Bone marrow (tissue), 2 donors: ENCODE measurements at regions not wholly inside any gene's neighbourhood (a gene's known extent, or its start where the extent isn't known, plus 50 kb on each side); places are given as distances from the start of the nearest gene placed in this dataset.
A peak's percentile ranks its signal among the peaks of the same experiment; 100 is the strongest.
"Not testable (repeated sequence)": the region's sequence is repeated elsewhere in the genome, so short reads cannot be mapped to it uniquely, and the experiment has no call there.

Experiments
- DNase-seq, 2 donors: peaks; one replicate each; lab custom pipeline; 2025; lab: John Stamatoyannopoulos, UW

DNA sequence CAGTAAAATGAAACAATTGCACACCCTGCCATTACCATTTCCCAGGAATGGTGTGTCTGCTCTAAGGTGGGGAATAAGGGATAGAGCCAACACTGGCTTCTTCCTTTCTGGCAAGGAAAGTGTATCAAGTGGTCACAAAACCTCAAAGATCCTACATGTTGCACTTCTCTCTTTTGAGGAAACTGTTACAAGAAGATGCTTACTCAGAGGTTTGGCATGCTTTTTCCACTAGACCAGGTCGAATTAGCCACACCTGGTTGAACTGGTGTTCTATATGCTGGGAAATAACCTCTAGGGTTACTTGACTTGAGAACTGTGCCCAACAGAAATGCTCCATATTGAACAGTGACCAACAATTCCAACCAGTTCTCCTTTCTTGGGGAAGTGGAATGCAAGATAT, 102.9 kb downstream of the LRRN1 start:
- no peak for DNase-seq

DNA sequence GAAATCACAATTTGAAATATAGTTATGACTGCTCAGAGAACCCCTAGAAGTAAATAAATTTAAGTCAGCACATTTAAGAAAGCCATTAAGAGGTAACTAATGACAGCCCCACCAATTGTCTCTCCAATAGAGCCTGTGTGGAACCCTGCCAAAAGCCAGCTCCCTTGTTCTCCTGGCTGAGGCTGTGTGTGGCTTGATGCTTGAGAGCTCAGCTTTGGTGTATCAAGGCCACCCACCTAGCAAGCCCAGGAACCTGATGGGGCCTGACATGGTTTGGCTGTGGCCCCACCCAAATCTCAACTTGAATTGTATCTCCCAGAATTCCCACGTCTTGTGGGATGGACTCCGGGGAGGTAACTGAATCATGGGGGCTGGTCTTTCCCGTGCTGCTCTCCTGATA, 106.9 kb downstream of the LRRN1 start:
- no peak for DNase-seq

DNA sequence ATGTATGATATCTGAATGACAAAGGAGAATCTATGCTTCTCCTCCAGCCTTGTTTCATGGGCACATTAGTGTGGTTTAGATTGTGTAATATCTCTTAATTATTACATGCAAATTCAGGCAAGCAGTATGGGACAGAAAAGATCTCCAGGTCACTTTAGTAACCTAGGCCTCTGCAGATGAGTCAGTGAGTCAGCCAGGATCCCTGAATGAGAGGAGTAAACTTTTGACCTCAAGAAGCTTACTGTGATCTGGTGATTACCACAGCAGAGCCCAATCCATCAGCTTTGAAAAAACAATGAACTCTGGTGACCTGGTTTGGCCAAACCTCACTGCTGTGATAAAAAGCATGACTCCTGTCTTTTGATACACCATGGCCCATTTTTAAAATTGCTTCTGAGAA, 107.8 kb downstream of the LRRN1 start:
- no peak for DNase-seq

DNA sequence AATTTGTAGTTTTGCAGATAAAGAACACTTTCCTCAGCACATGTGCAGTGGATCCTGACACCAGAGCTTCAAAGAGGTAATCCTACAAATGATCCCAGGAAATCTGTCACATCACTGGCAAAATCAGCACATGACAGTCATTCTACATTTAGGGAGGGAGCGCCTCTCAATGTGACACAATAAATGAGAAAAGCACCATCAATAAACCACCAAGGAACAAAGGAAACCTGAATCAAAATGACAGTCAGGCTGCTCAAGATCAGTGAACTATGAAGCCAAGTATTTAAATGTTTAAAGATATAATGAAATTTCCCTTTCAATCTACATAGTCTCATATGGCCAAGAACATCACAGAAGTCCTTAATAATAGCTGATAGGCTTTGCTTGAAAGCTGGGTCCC, 119.5 kb downstream of the LRRN1 start:
- DNase-seq, result no peak

DNA sequence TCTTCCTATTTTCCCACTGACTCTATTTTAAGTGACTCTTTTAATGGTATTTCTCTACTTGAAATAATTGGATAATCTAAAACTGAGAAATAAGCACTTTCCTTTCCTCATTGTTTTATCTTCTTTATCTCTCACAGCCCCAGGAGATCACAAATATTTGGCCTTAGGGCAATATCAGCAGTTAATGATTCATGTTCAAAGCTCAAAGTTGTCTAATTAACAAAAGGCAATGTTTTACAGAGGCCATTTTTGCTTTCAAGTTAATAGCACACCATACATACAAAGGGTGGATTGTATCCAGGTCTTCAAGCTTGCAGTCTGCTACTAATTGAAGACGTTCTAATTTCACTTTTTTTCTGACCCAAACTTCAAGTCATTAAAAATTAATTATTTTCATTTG, 120.1 kb downstream of the LRRN1 start:
- DNase-seq, result no peak

DNA sequence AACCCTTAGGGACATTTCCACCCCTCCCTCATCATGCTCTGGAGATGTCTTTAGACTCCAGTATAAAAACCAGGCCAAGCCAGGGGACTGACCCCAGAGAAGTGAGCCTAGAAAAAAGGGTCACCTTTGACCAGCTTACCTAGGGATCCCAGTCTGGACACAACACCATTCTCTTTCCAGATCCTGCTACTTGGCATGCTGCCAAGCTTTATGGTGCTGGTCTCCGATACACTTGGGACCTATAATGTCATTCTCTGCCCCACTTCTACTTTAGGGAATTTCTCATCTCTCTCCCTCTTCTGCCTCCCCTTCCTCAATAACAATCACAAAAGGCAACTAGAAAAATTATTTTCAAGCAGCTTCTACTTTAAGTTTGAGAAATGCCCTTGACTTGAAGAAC, 124.4 kb downstream of the LRRN1 start:
- DNase-seq, result no peak

DNA sequence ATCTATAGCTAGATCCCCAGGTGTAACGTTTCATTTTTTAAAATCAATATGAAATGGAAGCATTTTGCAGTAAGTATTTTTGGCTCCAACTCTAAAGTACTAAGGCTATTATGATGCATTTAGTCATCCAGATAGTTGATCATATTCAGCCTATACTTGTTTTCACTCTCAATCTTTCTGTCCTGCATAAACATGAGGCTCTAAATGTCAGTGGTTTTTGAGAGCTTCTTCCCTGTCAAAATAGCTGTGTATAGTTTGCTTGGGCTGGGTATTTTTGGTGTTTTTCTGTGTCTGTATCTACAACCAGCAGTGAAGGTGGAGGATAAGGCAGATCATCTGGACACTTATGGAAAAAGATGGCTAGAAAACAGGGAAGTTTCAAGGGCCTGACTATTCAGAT, 128.0 kb downstream of the LRRN1 start:
- DNase-seq, result no peak

DNA sequence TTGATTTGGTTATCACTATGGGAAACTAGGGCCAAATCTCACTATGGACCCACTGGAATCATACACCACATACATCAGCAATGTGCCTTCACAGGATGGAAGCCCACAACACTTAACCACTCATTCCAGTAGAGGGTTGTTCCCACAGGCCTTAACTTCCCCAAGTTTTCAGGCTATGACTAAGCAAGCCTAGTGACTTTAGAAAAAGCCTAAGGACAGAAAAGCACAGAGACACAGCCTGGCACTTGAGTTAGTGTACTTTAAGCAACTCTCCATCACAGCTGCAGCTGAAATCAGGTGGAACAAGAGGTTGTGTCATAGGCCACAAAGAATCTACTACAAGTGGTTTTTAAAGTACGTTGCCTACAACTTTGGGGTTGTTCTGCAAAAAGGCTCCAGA, 128.7 kb downstream of the LRRN1 start:
- no peak for DNase-seq

DNA sequence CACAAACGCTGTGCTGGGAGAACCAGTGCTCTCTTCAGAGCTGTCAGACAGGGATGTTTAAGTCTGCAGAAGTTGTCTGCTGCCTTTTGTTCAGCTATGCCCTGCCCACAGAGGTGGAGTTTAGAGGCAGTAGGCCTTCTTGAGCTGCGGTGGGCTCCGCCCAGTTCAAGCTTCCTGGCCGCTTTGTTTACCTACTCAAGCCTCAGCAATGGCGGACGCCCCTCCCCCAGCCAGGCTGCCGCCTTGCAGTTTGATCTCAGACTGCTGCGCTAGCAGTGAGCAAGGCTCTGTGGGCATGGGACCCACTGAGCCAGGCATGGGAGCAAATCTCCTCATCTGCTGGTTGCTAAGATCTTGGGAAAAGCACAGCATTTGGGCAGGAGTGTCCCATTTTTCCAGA, 142.1 kb downstream of the LRRN1 start:
- DNase-seq, result not testable (repeated sequence)

DNA sequence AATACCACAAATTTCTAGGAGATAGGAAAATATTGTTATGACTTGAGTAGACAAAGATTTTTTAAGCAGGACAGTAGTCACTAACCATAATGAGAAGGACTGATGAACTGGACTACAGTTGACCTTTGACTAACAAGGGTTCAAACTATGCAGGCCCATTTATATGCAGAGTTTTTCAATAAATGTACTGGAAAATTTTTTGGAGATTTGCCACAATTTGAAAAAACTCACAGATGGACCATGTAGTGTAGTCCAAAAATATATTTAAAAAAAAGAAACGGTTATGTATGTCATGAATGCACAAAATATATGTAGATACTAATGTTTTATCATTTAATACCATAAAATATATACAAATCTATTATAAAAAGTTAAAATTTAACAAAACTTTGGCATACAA, 151.8 kb downstream of the LRRN1 start:
- no peak for DNase-seq

DNA sequence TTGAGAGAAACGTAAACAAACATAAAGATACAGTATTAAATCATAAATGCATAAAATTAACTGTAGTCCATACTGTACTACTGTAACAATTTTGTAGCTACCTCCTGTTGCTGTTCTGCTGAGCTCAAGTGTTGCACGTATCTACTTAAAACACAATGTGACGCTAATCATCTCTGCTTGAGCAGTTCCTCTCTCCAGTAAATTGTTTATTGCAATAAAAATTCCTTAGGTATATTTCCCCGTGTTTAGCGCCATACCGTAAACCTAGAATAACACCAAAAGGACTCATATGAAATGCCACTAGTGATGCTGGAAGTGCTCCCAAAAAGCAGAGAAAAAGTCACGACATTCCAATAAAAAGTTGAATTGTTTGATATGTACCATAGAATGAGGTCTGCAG, 152.3 kb downstream of the LRRN1 start:
- no peak for DNase-seq

DNA sequence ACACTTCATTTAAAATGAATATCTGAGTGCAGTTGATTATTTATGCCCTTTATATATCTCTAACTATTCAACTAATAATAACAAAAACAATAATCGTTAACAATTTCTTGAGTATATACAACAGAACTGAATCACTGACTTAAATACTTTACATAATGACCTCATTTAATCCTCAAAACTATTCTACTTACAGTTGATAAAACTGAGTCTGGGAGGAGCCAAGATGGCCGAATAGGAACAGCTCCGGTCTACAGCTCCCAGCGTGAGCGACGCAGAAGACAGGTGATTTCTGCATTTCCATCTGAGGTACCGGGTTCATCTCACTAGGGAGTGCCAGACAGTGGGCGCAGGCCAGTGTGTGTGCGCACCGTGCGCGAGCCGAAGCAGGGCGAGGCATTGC, 163.6 kb downstream of the LRRN1 start:
- not testable (repeated sequence) for DNase-seq

DNA sequence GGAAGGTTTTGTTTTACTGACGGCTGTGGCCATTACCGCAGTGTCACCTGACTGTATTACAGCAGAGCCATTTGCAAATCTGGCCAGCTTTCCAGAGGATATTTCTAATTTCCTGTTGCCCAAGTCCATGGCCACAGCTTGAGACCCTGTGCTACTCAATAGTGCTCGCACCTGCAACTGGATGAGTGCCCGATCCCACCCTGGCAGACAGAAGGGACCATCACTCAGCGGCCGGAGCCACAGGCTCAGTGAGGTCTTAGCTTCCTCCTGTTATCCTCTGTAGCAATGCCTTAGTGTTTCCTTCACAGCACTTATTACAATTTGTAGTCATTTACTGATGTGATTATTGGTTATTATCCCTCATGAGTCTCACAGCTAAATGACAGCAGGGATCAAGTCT, 184.8 kb downstream of the LRRN1 start:
- no peak for DNase-seq

DNA sequence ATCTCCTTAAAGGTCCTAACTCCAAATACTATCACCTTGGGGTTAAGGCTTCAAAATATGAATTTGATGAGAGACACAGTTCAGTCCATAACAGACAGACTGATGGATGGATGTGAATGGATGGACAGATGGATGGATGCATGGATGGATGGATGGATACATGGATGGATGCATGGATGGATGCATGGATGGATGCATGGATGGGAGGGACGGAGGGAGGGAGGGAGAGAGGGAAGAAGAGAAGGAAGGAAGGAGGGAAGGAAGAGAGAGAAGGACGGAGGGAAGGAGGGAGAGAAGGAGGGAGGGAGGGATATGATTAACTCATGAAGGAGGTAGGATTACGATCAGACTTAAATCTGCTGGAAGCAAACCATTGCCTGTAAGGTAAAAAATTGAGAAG, 192.4 kb downstream of the LRRN1 start:
- DNase-seq, result no peak

DNA sequence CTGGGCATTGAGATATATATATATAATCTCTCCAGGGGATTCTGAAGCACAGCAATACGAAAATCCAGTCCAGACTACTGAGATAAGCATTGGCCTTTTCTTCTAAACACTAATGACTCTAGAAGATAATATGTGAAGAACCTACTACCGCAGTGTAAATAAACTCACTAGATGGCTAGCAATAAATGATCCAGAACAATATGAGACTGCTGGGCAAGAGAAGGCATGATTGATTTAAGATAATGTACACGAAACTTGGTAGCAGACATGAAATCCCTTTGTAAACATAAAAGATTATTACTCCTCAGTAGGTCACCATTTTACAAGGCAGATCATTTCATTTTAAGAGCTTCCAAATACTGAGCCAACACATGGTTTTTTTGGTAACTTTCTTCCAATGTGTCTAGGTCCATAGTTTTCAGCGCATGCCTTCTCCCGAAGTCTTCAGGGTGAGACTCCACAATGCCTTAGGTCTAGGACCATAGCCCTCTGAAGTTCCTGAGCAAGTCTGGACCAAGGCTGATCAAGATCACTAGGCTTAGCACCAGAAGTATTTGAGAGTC, 193.2 kb downstream of the LRRN1 start:
- DNase-seq, result no peak

DNA sequence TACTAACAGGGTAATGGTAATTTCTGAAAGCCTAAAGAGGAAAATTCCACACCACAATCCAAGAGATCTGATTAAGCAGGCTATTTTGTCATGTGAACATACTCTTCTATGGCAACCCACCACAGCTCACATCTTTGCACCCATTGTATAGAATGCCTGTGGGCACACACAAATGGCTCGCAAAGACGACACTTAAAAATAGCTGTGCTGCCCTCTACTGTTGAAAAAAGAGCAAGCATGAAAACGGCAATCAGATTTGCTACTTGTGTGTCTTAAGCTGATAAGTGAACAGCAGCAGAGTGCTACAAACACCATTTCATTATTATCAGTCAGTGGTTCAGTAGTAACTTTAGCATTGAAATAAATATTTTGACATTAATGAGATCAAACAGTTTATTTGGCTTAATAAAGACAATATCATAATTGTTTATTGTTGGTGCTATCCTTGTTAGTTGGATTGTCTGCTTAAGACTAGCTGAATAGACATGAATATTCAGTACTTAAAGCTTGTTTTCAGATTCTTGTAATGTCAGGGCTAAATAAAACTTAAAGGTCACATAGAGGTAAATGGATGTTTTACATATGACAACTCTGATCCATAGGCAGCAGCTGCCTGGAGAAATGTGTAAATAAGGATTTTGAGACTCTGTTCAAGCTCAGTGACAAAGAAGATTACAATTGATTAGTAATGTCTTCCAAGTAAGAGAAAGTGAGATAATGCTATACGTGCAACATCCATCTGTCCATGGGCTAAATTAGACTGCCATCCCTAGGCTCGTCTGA, 199.1 kb downstream of the LRRN1 start:
- peak in 1 of 2 donors; percentile 22 for DNase-seq

DNA sequence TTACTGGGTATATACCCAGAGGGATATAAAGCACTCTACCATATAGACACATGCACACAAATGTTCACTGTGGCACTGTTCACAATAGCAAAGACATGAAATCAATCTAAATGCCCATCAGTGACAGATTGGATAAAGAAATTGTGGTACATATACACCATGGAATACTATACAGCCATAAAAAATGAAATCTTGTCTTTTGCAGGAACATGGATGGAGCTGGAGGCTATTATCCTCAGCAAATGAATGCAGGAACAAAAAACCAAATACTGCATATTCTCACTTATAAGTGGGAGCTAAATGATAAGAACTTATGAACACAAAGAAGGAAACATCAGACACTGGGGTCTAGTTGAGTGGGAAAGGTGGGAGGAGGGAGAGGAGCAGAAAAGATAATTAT, 200.1 kb downstream of the LRRN1 start:
- DNase-seq, result not testable (repeated sequence)

DNA sequence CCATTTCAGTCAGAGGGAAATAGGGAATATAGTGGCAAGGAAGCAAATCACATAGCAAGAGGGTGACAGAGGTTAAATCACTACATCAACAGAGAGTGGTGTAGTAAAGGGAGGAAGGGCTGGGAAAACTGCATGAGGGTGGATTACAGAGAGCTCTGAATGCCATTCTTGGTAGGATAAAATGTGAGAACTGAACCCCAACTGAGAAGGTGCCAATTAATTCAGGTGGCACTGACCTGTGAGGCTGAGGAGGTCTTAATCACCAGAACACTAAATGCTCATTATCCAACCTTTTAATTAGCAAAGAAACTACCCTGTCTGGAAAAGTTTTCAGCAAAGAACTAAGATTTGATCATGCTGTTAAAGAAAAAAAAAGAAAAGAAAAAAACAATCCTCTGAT, 202.7 kb downstream of the LRRN1 start:
- no peak for DNase-seq

DNA sequence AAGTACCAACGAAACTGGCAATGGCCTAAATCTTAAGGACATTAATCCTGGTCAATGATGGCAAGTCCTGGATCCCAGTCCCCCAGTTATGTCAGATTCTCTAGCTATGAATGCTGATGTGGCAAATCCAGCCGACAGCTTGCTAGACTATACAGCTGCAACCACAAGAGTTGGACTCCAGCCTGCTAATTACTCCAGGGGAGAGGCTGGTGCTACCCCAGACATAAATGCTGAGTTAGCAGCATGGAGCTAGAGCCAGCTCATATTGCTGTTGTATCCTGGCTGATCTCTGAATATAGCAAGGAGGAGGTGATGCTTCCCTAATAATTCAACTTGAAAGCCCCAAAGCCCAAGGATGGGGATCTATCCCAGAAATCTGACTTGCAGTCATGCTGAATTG, 207.1 kb downstream of the LRRN1 start:
- no peak for DNase-seq

DNA sequence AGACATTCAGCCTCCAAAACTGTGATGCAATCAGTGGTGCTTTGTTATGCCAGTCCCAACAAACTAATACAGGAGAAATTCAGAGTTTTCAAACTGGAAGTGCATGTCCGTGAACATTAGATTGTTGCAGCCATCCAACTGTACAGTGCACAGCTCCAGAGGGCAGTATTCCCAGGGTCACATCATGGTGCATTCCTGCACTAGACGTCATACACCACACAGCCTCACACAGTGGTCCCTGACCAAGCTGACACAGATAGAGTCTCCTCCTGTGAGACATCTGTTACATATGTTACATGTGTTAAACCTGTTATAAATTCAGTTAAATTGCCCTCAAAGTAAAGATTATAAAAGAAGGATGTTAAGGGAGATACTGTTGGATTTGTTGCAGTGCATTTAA, 209.0 kb downstream of the LRRN1 start:
- no peak for DNase-seq

DNA sequence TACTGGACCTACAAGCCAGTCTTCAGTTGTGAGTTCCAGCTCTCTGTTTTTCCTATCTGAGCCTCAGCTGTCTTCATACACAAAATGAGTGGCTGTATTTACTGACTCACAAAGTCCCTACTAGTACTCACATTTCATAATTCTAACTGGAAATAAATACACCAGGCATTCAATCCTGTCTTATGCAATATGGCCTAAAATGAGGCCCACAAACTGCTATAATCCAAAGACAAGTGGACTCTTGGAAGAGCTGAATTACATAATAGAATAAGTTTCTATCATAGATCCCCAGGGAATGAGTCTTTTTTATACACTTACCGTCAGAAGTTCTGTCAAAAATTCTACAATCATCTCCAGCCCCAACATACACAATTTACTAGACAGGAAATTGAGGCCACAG, 211.9 kb downstream of the LRRN1 start:
- DNase-seq, result no peak

DNA sequence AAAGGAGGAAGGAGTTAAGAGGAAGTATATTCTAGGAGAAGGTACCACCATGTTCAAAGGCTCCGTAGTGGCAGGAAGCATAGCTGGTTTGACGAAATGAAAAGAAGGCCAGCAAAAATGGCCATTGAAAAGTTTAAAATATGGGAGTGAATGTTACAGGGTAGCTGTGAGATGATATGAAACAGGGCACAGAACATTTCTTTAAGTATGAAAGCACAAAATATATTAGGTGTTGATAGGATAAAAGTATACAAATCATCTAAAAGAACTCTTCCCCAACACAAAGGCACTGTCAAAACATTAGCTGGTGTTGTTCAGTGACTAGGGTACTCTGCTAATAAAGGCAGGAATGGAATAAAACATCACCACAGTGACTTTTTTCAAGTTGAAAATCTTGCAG, 216.2 kb downstream of the LRRN1 start:
- DNase-seq, result no peak

DNA sequence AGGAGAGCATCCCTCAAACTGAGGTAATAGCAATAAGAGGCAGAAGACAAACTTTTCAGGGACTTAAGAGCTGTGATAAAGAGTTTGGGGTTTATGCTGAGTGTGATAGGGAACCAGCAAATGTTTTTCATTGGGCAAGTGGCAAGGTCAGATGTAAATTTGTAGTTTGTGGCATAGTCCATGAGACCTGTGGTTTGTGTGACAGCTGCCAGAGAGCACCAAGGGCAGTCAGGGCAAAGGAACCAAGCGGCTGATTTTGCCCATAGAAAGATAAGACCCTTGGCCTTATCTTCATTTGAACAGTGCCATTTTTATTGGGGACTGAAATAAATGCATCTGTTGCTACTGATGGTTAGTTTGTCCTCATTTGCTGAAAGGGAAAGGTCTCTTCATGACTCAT, 220.3 kb downstream of the LRRN1 start:
- DNase-seq, result no peak

DNA sequence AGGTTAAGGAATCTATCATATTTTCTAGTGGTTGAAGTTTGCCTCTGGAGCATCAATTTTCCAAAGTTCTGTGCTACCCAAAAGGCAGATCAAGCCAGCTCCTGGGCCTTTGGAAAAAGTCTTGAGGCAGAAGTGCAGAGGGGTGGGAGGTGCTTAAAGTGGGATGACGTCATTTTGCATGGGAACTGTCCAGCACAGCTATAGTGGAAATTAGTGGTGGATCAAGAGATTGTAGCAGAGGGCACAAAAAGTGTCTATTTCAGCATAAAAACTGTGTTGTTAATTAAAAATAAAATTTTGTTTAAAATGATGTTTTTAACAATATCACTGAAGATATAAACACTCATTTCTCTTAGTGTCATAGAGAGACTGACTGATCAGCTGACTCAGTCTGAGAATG, 221.9 kb downstream of the LRRN1 start:
- no peak for DNase-seq
